PC-3 (cell line): ENCODE measurements at regions not wholly inside any gene's neighbourhood (a gene's known extent, or its start where the extent isn't known, plus 50 kb on each side); places are given as distances from the start of the nearest gene placed in this dataset.

Experiments
- CTCF ChIP-seq: fragments of 300-600 bp; sonication (generic); conservative IDR thresholded peaks from 2 replicates; pipeline ENCODE4 v1.5.1; 2017; ENCODE audit warnings: antibody characterized with exemption, low read depth, mild to moderate bottlenecking, low read length
- EZH2 ChIP-seq: fragments of 300-600 bp; sonication (generic); IDR thresholded peaks from one replicate; pipeline ENCODE4 v1.6.1; 2017; ENCODE audit warnings: antibody characterized with exemption, mild to moderate bottlenecking, low read length; ENCODE audit not compliant: unreplicated experiment
- EZH2phosphoT487 ChIP-seq: fragments of 300-600 bp; sonication (generic); IDR thresholded peaks from 2 replicates; pipeline ENCODE4 v1.6.1; 2018; ENCODE audit warnings: mild to moderate bottlenecking, antibody characterized with exemption, low read length, borderline replicate concordance

DNA sequence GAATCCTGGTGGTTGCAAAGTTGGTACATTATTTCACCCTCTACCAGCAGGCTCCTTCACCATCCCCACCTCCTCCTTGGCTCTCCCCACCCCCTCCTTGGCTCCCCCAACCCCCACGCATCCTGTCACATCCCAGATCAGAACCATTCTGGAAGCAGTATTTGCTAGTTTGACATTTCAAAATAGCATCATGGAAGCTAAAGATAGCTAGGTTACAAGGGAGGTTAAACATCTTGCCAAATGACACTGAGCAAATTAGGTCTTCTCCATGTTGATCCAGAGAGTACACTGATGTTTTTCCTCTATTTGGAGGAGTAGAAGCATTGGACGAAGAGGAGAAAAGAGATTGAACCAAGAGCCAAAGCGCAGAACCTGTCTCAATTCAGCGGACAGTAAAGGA lies 158.9 kb upstream of the FGGY start:
- no peak for TF ChIP-seq EZH2phosphoT487
- TF ChIP-seq EZH2, result no peak
- TF ChIP-seq CTCF, result no peak
